Gastrocnemius medialis (tissue), 4 donors: ENCODE measurements at regions not wholly inside any gene's neighbourhood (a gene's known extent, or its start where the extent isn't known, plus 50 kb on each side); places are given as distances from the start of the nearest gene placed in this dataset.

ENCODE experiments used
- ATAC-seq, 2 donors: fragments of 150-250 bp; one replicate each; pipeline ENCODE4 v1.9.1; 2016
- DNase-seq, 2 donors: peaks; one replicate each; pipeline ENCODE4 v3.0.0-alpha.2; 2019
- H3K27ac ChIP-seq, 4 donors: fragments of 200-600 bp; sonication (generic); 1 replicate in 1 of 4; 2 replicates in 3 of 4; pipeline ENCODE4 v1.5.1; 2016 to 2018; ENCODE audit warnings: mild to moderate bottlenecking in 2 of 4, moderate library complexity in 1 of 4
- H3K27me3 ChIP-seq, 3 donors: fragments of 200-600 bp; sonication (generic) in 2 of 3; 1 replicate in 1 of 3; 2 replicates in 2 of 3; pipeline versions ENCODE4 v1.5.1 to v1.6.0; 2016 to 2019; ENCODE audit warnings: mild to moderate bottlenecking in 1 of 3, moderate library complexity in 1 of 3
- H3K36me3 ChIP-seq, 2 donors: fragments of 200-600 bp; sonication (generic) in 1 of 2; one replicate each; pipeline ENCODE4 v1.5.1; 2017 to 2018
- H3K4me1 ChIP-seq, 2 donors: fragments of 200-600 bp; sonication (generic) in 1 of 2; one replicate each; pipeline ENCODE4 v1.5.1; 2016 to 2017; ENCODE audit warnings: mild to moderate bottlenecking in 2 of 2
- H3K4me3 ChIP-seq, 4 donors: fragments of 200-600 bp; sonication (generic) in 3 of 4; 1 replicate in 1 of 4; 2 replicates in 3 of 4; pipeline ENCODE4 v1.5.1; 2016 to 2019; ENCODE audit warnings: mild to moderate bottlenecking in 2 of 4
- H3K9me3 ChIP-seq, 3 donors: fragments of 200-600 bp; sonication (generic) in 2 of 3; 1 replicate in 1 of 3; 2 replicates in 2 of 3; pipeline ENCODE4 v1.5.1; 2016 to 2019
- CTCF ChIP-seq, 5 experiments: fragments of 450-650 bp in 3 of 5; fragments of 200-600 bp in 2 of 5; sonication (generic) in 2 of 5; IDR thresholded peaks in 4 of 5; conservative IDR thresholded peaks in 1 of 5; 1 replicate in 4 of 5; 2 replicates in 1 of 5; pipeline ENCODE4 v1.5.1; 2016 to 2019; ENCODE audit warnings: antibody characterized with exemption in 5 of 5, mild to moderate bottlenecking in 3 of 5, moderate library complexity in 3 of 5
- POLR2A ChIP-seq, 2 donors: fragments of 450-650 bp; IDR thresholded peaks; one replicate each; pipeline ENCODE4 v1.6.1; 2017; ENCODE audit warnings: antibody characterized with exemption in 2 of 2, mild to moderate bottlenecking in 2 of 2, moderate library complexity in 2 of 2
- in situ Hi-C, 4 donors: fragments of 200-750 bp; cut with MboI; loops; one replicate each; pipeline versions ENCODE4 v1.15.0 to v1.8.0; 2017; ENCODE audit warnings: low sequenced_read_pairs in 4 of 4
- intact Hi-C: fragments of 100-400 bp; cut with DNase I; formaldehyde crosslinking; loops from one replicate; pipeline ENCODE4 v1.15.1; 2023; ENCODE audit warnings: low total_unique reads

GRCh38 chr2:20524412-20525040 is 77.7 kb downstream of the RHOB start:
- intact Hi-C loops (no loop called here), in situ Hi-C loops (loop anchor here in 2 of 4 donors (10.0 kb wide), 1 partner anchor 70 kb away; no protein-coding TSS in a partner anchor)
- TF ChIP-seq CTCF (IDR thresholded peaks at IDR 0.05 in 4 of 5, conservative IDR thresholded peaks at IDR 0.05 in 1 of 5): no peak
- no peak for TF ChIP-seq POLR2A (IDR thresholded peaks at IDR 0.05)
- Histone ChIP-seq H3K4me1 (peaks cover 15 to 30% of the 10 kb centered on the region in 2 donors), H3K9me3 (no peaks in the 10 kb centered on the region), H3K27me3 (no peaks in the 10 kb centered on the region), H3K4me3 (no peak overlapping the region), H3K27ac (peak overlapping the region; percentile 19 to 69 (median 62)), H3K36me3 (no peaks in the 10 kb centered on the region)
- ATAC-seq: peak; percentile 43 to 51
- peak in 1 of 2 donors; percentile 71 for DNase-seq

- intact Hi-C loops: no loop called here
- Histone ChIP-seq H3K4me3 (no peak overlapping the region), H3K9me3 (no peaks in the 10 kb centered on the region), H3K4me1 (peaks cover 15 to 30% of the 10 kb centered on the region in 2 donors), H3K27me3 (no peaks in the 10 kb centered on the region), H3K27ac (peak overlapping the region; percentile 59 to 69 (median 64)), H3K36me3 (no peaks in the 10 kb centered on the region)
- peak; percentile 60 to 67 for ATAC-seq
- TF ChIP-seq CTCF (IDR thresholded peaks at IDR 0.05 in 4 of 5, conservative IDR thresholded peaks at IDR 0.05 in 1 of 5) (no peak), POLR2A (IDR thresholded peaks at IDR 0.05) (no peak)
- DNase-seq: peak; percentile 58 to 82
- in situ Hi-C loops: loop anchor here in 2 of 4 donors (10.0 kb wide), 1 partner anchor 71 kb away; no protein-coding TSS in a partner anchor
These were observed 78.5 kb downstream of the RHOB start for GRCh38 chr2:20525041-20526035.

DNA sequence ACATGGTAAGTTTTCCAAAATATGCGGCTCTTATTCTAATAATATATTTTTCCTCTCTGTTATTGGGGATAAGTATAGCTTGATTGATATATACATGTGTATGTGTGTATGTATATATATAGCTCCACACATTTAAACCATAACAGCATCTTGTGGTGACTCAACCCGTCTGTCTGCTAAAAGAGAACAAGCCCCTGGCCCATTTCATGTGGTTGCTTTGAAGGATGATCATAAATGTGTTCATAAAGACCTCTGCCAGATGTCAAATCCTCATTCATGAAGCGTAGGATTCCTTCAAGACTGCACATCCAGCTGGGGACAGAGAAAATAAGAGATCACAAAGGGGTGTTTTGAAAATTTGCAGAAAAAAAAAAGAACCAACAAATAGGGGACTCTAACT is 79.3 kb downstream of the RHOB start:
- Histone ChIP-seq H3K27ac (peak overlapping the region; percentile 41 to 69 (median 62)), H3K36me3 (no peaks in the 10 kb centered on the region), H3K4me3 (no peak overlapping the region), H3K27me3 (no peaks in the 10 kb centered on the region), H3K4me1 (peaks cover 15 to 30% of the 10 kb centered on the region in 2 donors), H3K9me3 (no peaks in the 10 kb centered on the region)
- intact Hi-C loops (no loop called here), in situ Hi-C loops (loop anchor here in 2 of 4 donors (10.0 kb wide), 1 partner anchor 71 kb away; no protein-coding TSS in a partner anchor)
- TF ChIP-seq POLR2A (IDR thresholded peaks at IDR 0.05): no peak
- no peak for TF ChIP-seq CTCF (IDR thresholded peaks at IDR 0.05 in 4 of 5, conservative IDR thresholded peaks at IDR 0.05 in 1 of 5)
- DNase-seq: no peak
- ATAC-seq: no peak

DNA sequence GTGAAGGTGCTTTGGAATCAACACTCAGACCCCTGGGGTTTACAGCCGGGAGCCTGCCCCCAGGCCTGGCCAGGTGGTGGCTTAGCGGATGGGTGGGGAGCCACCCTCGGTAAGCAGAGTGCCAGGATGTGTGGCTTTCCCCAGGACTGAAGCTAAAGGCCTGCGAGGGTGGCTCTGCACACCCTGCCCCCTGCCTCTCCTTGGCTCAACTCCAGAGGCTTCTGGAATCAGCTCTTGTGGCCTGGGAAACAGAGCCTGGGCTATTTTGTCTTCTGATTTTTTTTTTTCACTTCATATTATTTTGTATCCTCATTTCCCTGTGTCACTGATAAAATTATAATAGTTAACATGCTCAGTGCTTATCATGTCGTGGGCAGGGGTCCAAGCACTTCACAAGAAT is 79.8 kb downstream of the RHOB start:
- intact Hi-C loops: no loop called here
- ATAC-seq (no peak), DNase-seq (peak in 1 of 2 donors; percentile 23)
- Histone ChIP-seq H3K9me3 (no peaks in the 10 kb centered on the region), H3K4me3 (no peak overlapping the region), H3K27me3 (no peaks in the 10 kb centered on the region), H3K4me1 (peaks cover 15 to 30% of the 10 kb centered on the region in 2 donors), H3K27ac (peak overlapping the region in 3 of 4 donors; percentile 41 to 69 (median 59)), H3K36me3 (no peaks in the 10 kb centered on the region)
- TF ChIP-seq POLR2A (IDR thresholded peaks at IDR 0.05): no peak
- no peak for TF ChIP-seq CTCF (IDR thresholded peaks at IDR 0.05 in 4 of 5, conservative IDR thresholded peaks at IDR 0.05 in 1 of 5)
- in situ Hi-C loops: loop anchor here in 2 of 4 donors (10.0 kb wide), 1 partner anchor 72 kb away; no protein-coding TSS in a partner anchor
